HG03095 (cell line): ENCODE measurements at regions not wholly inside any gene's neighbourhood (a gene's known extent, or its start where the extent isn't known, plus 50 kb on each side); places are given as distances from the start of the nearest gene placed in this dataset.

ENCODE experiments used
- ATAC-seq: cut with Tn5 transposase; IDR thresholded peaks from one replicate; pipeline ENCODE4 v1.9.1; 2021; ENCODE audit warnings: moderate library complexity; ENCODE audit not compliant: unreplicated experiment

GRCh38 chr22:49240016-49240380 is 587.7 kb downstream of the BRD1 start:
- ATAC-seq, result no peak

DNA sequence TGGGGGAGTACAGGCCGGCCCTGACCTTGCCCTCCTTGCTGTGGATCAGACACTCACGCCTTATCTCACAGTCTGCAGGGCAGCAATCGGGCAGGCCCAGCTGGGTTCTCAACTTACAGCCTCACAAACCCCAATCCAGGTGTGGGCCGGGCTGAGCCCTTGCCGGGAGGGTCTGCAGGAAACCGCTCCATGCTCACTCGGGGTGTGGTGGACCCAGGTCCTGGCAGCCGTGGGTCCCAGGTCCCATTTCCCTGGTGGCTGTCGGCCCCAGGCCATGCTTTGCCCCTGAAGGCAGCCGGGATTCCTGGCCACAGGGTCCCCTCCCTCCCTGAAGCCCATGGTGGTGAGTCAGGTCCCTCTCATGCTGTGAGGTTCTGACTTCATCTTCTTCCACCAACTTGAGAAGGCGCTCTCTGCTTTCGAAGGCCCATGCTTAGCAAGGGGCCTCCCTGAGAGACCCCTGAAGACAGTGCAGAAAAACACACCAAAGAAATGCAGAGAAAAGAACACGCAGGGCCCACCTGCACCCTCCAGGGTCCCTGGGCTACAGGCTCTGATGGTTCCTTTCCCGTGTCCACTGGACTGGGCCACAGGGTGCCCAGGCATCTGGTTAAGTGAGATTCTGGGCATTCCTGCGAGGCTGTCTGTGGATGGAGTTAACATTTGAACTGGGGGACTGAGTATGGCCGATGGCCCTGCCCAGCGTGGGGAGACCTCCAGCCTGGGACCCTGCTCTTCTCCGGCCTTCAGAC is 588.2 kb downstream of the BRD1 start:
- no peak for ATAC-seq

GRCh38 chr22:49238181-49239141 is 589.2 kb downstream of the BRD1 start:
- no peak for ATAC-seq

DNA sequence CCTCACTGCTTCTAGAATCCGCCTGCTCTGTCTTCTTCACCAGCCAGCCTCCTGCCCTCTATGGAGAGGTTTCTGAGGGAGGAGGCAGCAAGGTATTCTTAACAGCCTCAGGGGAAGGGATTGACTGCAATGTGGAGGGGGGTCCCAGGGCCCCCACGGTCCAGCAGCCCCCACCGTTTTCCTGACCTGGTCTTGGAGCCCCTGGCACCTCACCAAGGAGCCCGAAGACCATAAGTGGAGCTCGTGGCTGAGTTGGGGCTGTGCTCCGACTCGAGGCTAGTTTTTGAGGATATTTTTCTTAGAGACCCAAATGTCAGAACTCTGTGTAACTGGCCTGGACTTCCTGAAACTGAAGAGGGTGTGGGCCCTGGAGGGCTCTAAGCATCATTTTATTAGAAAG is 590.0 kb downstream of the BRD1 start:
- ATAC-seq, result no peak

DNA sequence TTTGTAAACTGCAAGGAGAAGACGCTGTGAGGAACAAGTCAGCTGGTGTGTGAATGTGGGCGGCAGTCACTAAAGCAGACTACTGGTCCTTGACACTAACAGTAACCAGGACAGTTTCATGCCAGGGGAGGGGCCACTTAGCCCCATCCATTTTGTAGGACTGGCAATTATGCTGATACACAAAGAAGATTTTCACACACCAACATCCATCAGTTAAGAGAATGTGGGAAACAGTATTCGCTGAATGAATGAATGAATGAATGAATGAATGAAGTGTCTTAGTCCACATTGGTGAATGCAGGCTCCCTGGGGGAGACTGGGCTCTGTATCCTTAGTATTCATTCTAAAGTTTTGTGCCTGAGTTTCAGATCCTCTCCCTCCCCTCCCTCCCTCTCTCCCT is 590.4 kb downstream of the BRD1 start:
- ATAC-seq, result no peak

GRCh38 chr22:49236541-49237075 is 591.1 kb downstream of the BRD1 start:
- ATAC-seq, result no peak

- no peak for ATAC-seq
These were observed 592.0 kb downstream of the BRD1 start for GRCh38 chr22:49235463-49236300.

DNA sequence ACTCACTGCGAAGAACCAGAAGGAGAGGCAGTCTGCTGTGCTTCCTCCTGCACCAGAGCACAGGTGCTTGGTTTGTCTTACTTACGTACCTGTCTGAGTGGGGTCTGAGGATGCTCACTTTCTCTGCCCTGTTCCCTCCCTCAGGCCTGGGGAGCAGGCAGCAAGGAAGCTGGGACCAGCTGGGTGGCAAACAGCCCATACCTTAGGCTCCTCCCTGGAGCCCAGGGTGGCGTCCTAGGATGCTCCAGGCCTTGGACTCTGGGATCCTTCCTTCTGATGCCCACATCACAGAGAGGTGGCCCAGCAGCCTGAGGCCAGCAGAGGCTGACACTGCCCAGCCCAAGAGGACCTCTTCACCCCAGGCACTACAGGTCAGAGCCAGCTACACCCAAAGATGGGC is 593.2 kb downstream of the BRD1 start:
- ATAC-seq, result no peak

DNA sequence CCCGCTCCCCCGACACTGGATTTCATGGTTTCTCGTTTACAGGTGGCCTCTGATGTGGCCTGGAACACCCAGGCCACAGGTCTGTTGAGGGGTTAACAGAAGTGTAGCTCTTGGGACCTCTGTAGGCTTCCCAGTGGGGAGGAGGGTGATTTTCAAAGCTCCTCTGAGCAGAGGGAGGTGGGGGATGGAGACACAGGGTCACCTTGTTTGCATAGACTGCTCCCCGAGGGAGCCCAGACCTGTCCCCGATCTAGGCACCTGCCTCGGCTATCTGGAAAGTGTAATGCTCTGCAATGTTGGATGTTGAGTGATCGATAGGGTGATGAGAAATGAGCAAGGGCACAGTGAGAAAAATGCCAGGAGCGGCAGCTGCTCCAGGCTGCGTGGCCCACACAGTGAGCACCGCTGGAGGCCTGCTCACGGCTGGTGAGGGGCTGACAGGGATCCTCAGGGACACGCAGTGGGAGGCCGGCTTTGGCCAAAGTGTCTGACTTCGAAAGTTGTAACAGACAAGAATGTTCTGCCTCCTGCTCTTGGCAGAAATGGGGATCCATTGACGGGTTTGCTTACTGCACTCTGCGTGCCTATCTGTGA is 594.1 kb downstream of the BRD1 start:
- no peak for ATAC-seq

- no peak for ATAC-seq
These were observed 595.2 kb downstream of the BRD1 start for GRCh38 chr22:49232319-49233067.

DNA sequence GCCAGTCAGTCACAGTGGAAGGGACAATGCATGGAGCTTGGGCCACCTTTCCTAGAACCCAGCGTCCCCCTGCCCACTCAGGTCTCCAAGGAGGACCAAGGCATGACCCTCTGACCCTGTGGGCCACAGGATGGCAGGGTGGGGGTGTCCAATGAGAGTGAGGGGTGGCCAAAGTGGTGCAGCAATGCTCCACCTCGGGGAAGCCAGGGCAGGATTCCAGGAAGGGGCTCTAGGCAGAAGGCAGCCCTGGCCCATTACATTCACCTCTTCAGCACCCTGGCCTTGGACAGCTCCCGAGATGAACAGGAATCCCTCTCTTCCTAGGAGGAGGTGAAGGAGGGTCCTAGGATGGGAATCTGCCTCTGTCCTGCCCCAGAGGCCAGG is 597.5 kb downstream of the BRD1 start:
- no peak for ATAC-seq

DNA sequence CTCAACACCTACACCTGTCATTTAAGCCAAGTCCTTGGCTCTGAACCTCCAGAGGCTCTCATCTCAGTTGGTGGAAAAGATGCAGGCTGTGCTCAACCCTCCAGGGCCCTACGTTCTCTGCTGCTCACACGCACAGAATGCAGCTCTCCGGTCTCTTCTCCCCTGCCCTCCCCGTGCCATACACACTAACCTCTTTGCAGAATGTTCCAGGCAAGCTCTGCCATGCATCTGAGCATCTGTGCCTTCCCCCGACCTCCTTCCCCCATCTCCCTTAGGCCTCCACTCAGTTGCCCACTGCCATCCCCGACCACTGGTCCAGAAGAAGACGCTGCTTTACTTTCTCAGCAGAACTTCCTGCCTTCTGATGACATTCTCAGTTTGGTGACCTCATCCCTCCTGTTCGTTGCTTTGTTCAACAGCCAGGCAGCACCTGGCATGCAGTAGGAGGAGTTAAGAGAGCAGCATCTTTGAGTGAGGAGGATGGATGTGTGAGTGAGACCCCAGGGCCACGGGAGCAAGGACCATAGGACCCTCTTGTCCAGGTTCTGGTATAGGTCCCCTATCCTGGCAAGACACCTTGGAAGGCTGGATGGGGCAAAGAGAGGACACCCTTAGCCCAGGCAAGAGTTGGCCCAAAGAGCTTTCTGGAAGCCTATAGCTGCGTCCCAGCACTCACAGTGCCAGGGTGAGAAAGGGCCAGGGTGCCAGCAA is 598.0 kb downstream of the BRD1 start:
- ATAC-seq, result no peak

GRCh38 chr22:49228431-49229037 is 599.1 kb downstream of the BRD1 start:
- ATAC-seq, result no peak

DNA sequence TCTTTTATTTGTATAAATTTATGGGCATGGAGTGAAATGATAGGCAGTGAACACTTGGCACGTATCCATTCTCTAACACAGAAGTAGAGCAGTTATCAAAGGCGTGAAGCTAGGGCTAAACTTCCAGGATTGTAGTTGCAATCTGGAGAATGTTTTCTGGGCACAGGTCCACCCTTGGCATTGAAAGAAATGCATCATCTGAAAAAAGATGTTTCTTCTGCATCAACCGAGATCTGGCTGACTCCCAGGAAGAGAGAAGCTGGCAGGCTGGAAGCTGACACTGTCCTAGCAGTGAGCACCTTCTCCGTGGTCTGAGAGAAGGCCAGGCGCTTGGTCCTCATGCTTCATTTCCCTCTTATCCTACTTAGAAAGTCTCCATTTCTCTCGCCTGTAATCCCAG is 600.0 kb downstream of the BRD1 start:
- no peak for ATAC-seq

DNA sequence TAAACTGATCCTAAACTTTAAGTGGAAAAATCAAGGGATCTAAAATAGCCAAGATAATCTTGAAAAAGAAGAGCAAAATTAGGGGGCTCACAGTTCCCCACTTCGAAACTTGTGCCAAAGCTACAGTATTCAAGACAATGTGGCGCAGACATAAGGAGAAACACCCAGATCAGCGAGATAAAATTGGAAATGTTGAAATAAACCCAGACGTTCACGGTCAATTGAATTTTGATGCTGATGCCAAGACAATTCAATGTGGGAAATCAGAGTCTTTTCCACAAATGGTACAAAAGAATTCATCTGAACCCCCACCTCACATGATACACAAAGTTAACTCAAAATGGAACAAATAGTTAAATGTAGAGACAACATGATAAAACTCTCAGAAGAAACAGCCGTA is 601.6 kb downstream of the BRD1 start:
- no peak for ATAC-seq

DNA sequence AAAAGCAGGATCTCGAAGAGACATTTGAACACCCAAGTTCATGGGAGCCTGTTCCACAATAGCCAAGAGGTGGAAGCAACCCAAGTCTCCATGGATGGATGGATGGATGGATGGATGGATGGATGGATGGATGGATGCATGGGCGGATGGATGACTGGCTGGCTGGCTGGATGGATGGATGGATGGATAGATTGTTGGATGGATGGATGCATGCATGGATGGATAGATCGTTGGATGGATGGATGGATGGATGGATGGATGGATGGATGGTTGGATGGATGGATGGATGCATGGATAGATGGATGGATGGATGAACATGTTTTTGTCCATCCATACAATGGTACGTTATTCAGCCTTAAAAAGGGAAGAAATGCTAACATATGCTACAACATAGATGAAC is 603.4 kb downstream of the BRD1 start:
- no peak for ATAC-seq

- ATAC-seq, result no peak
These were observed 609.5 kb downstream of the BRD1 start for GRCh38 chr22:49218142-49218541.

DNA sequence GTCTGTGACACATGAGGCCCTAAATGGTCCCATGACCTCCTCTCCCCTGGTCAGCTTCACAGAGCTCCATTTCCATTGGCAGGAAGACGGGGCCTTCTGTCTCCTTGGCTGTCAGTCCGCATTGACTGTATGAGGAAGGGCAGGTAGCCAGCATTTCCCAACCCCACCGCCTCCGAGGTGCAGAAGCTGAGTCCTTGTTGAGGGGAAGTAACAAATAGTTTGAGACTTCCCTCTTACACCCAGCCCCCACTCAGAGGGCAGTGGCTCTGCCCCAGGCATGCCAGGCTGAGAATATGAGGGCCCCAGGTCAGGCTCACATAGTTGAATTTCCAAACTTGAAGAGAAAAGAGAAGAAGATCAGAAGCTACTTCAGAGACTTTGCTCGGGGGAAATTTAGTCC is 611.1 kb downstream of the BRD1 start:
- no peak for ATAC-seq

GRCh38 chr22:49215840-49216239 is 611.8 kb downstream of the BRD1 start:
- no peak for ATAC-seq
